Thymus (tissue), 11 donors: ENCODE measurements at regions not wholly inside any gene's neighbourhood (a gene's known extent, or its start where the extent isn't known, plus 50 kb on each side); places are given as distances from the start of the nearest gene placed in this dataset.
"Not testable (repeated sequence)": the region's sequence is repeated elsewhere in the genome, so short reads cannot be mapped to it uniquely, and the experiment has no call there.

Experiments
- DNase-seq, 9 donors: peaks; one replicate each; pipeline ENCODE4 v3.0.0-alpha.2; 2013; ENCODE audit warnings: low spot score in 9 of 9, low read depth in 6 of 9, missing footprints in 1 of 9
- H3K27ac ChIP-seq, 2 donors: one replicate each; pipeline ENCODE4 v1.5.1; 2013; ENCODE audit warnings: control low read depth in 1 of 2, low read depth in 1 of 2, low read length in 1 of 2, mild to moderate bottlenecking in 1 of 2, moderate library complexity in 1 of 2
- H3K27me3 ChIP-seq, 2 donors: one replicate each; pipeline ENCODE4 v1.5.1; 2013; ENCODE audit warnings: low read length in 1 of 2; ENCODE audit not compliant: control insufficient read depth in 2 of 2, insufficient read depth in 1 of 2
- H3K36me3 ChIP-seq, 2 donors: one replicate each; pipeline ENCODE4 v1.5.1; 2013; ENCODE audit warnings: low read length in 1 of 2, mild to moderate bottlenecking in 1 of 2, moderate library complexity in 1 of 2; ENCODE audit not compliant: control insufficient read depth in 2 of 2, insufficient read depth in 2 of 2
- H3K4me1 ChIP-seq, 2 donors: one replicate each; pipeline ENCODE4 v1.5.1; 2013; ENCODE audit warnings: low read length in 2 of 2; ENCODE audit not compliant: control insufficient read depth in 2 of 2, insufficient read depth in 2 of 2
- H3K4me3 ChIP-seq, 2 donors: one replicate each; pipeline ENCODE4 v1.5.1; 2013; ENCODE audit warnings: low read length in 2 of 2, control low read depth in 1 of 2, mild to moderate bottlenecking in 1 of 2
- H3K9me3 ChIP-seq, 2 donors: one replicate each; pipeline ENCODE4 v1.5.1; 2013; ENCODE audit warnings: low read length in 1 of 2, mild to moderate bottlenecking in 1 of 2; ENCODE audit not compliant: control insufficient read depth in 2 of 2, insufficient read depth in 1 of 2
- WGBS: extraction: QIAGEN DNeasy Blood & Tissue Kit; methylation state at CpG from one replicate; pipeline ENCODE4 v1.1.7; 2013; 5-methylcytosine and 5-hydroxymethylcytosine counted together
- donor health status: healthy.

DNA sequence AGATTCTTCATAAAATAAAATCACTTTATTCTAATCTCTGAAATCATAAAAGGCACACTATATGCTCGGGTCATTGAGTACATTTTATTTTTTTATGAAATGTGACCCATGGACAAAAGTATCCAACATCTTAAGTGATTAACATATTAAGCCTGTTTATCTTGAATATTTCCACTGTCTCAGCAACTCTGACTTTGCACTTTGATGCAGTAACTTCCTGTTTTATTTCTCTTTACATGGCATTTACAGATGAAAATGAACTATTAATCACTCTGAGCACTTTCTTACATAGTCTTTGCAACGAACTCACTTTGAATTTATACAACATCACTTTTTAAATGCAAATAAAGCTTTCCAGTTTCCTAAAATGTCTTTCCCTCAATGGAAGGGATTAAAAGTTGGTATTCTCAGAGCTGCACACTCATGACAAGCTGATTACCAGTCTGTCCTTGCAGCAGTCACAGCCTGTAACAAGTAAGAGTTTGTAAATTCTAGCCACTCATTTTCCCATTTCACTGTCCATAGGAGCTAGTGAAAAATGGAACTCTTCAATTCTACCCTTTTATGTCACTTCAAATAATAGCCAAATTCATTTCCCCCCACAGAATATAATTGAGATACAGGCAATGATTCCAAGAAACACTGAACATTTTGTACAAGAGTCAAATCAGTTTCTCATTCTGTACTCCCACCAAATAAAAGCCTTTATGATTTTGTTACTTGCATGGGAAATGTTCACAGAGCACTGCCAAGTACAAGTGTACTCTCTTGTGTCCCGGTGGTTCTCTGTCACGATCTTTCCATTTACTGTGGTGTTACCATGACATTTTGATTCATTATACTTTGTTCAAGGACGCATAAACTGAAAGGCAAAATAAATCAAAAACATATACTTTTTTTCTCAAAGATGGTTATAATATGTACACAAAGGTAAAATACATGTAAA lies 1968.9 kb downstream of the PCDH9 start:
- H3K9me3 ChIP-seq = no peaks in the 10 kb centered on the region
- H3K4me3 ChIP-seq = no peak overlapping the region
- no peak overlapping the region for H3K27ac ChIP-seq
- H3K27me3 ChIP-seq = no peaks in the 10 kb centered on the region
- peak in 3 of 9 donors; percentile 2 to 14 (median 4) for DNase-seq
- H3K36me3 ChIP-seq = no peaks in the 10 kb centered on the region
- no peaks in the 10 kb centered on the region for H3K4me1 ChIP-seq
- 43% methylated on average over 5 of the region's 5 CpGs for WGBS

DNA sequence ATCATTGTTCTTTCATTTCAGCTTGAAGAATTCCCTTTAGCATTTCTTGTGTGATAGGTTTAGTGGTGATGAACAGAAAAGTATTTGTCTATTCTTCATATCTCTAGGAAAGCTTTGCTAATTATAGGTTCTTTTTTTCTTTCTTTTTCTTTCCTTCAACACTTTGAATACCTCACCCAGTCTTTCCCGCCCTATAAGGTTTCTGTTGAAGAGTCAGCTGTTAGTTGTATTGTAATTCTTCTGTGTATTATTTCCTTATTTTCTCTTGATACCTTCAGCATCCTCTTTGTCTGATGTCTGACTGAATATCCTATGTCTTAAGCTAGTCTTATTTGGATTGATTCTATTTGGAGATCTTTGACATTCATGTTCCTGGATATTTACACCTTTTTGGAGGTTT lies 1989.4 kb downstream of the PCDH9 start:
- H3K4me3 ChIP-seq = no peak overlapping the region
- no peak for DNase-seq
- H3K4me1 ChIP-seq = no peaks in the 10 kb centered on the region
- H3K27ac ChIP-seq = no peak overlapping the region
- 95% methylated on average over 1 of the region's 1 CpG for WGBS
- no peaks in the 10 kb centered on the region for H3K36me3 ChIP-seq
- H3K27me3 ChIP-seq = no peaks in the 10 kb centered on the region
- no peaks in the 10 kb centered on the region for H3K9me3 ChIP-seq

DNA sequence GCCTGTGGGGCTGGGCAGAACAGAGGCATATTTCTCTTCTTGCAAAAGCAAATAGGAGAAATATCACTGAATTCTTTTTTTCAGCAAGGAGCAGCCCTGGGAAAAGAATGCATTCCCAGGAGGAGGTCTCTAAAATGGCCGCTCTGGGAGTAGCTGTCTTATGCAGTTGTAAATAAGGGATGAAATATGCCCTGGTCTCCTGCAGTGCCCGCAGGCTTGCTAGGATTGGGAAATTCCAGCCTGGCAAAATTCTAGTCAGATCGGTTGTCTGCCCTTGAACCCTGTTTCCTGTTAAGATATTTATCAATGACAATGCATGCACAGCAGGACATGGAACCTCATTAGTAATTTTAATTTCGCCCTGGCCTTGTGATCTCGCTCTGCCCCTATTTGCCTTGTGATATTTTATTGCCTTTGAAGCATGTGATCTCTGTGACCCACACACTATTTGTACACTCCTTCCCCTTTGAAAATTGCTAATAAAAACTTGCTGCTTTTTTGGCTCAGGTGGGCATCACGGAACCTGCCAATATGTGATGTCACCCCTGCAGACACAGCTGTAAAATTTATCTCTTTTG lies 1993.2 kb downstream of the PCDH9 start:
- H3K4me3 ChIP-seq = no peak overlapping the region
- no peak for DNase-seq
- H3K4me1 ChIP-seq = no peaks in the 10 kb centered on the region
- no peak overlapping the region for H3K27ac ChIP-seq
- WGBS = 97% methylated on average over 6 of the region's 6 CpGs
- no peaks in the 10 kb centered on the region for H3K27me3 ChIP-seq
- H3K36me3 ChIP-seq = no peaks in the 10 kb centered on the region
- H3K9me3 ChIP-seq = no peaks in the 10 kb centered on the region

GRCh38 chr13:65217471-65217995 lies 2012.6 kb downstream of the PCDH9 start:
- 92% methylated on average over 7 of the region's 7 CpGs for WGBS
- no peak overlapping the region for H3K4me3 ChIP-seq

GRCh38 chr13:65202845-65203244 lies 2027.3 kb downstream of the PCDH9 start:
- not testable (repeated sequence) for H3K27ac ChIP-seq, H3K4me3 ChIP-seq, H3K27me3 ChIP-seq, H3K4me1 ChIP-seq, H3K9me3 ChIP-seq, H3K36me3 ChIP-seq, DNase-seq
- 96% methylated on average over 2 of the region's 2 CpGs for WGBS

More at GRCh38 chr13:65217471-65217995, 2012.6 kb downstream of the PCDH9 start:
- no peaks in the 10 kb centered on the region for H3K4me1 ChIP-seq
- no peak overlapping the region for H3K27ac ChIP-seq
- no peaks in the 10 kb centered on the region for H3K27me3 ChIP-seq
- H3K9me3 ChIP-seq = no peaks in the 10 kb centered on the region
- DNase-seq = peak in 1 of 9 donors; percentile 5
- H3K36me3 ChIP-seq = no peaks in the 10 kb centered on the region

DNA sequence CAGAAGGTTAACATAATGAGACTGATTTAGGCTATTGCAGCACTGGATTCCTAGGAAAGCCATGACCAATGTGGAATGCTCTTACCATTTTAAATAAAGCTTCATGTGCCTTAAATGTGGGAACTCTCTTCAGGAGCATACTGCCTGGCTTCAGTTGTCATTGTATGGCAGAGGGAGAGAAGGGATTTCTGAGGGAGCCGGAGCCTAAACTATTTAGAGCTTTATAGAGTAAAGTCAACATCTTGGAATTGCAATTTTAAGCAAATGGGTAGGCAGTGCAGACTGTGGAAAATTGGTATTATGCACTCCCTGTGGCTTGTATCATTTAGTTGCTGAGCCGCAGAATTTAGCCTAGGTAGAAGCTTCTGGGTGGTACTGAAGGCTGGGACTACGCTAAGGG lies 2041.4 kb downstream of the PCDH9 start:
- Histone ChIP-seq H3K4me1 (no peaks in the 10 kb centered on the region), H3K27me3 (no peaks in the 10 kb centered on the region), H3K4me3 (no peak overlapping the region), H3K36me3 (no peaks in the 10 kb centered on the region), H3K27ac (no peak overlapping the region), H3K9me3 (no peaks in the 10 kb centered on the region)
- no peak for DNase-seq
- WGBS = 92% methylated on average over 3 of the region's 3 CpGs

GRCh38 chr13:65168026-65168425 lies 2062.1 kb downstream of the PCDH9 start:
- no peak overlapping the region for H3K27ac ChIP-seq
- no peak overlapping the region for H3K4me3 ChIP-seq
- no peaks in the 10 kb centered on the region for H3K9me3 ChIP-seq
- no peaks in the 10 kb centered on the region for H3K36me3 ChIP-seq
- WGBS = 93% methylated on average over 3 of the region's 3 CpGs
- H3K4me1 ChIP-seq = no peaks in the 10 kb centered on the region
- DNase-seq = no peak
- no peaks in the 10 kb centered on the region for H3K27me3 ChIP-seq

- 93% methylated on average over 3 of the region's 3 CpGs for WGBS
- no peak overlapping the region for H3K27ac ChIP-seq
- no peaks in the 10 kb centered on the region for H3K27me3 ChIP-seq
These were observed 2063.5 kb downstream of the PCDH9 start for GRCh38 chr13:65166675-65167074.

GRCh38 chr13:65159803-65160202 lies 2070.3 kb downstream of the PCDH9 start:
- Histone ChIP-seq H3K27ac (no peak overlapping the region), H3K4me3 (no peak overlapping the region), H3K4me1 (no peaks in the 10 kb centered on the region), H3K9me3 (no peaks in the 10 kb centered on the region), H3K27me3 (no peaks in the 10 kb centered on the region), H3K36me3 (no peaks in the 10 kb centered on the region)
- DNase-seq = no peak
- 62% methylated on average over 3 of the region's 3 CpGs for WGBS

More at GRCh38 chr13:65166675-65167074, 2063.5 kb downstream of the PCDH9 start:
- no peaks in the 10 kb centered on the region for H3K4me1 ChIP-seq
- no peak overlapping the region for H3K4me3 ChIP-seq
- H3K36me3 ChIP-seq = no peaks in the 10 kb centered on the region
- H3K9me3 ChIP-seq = no peaks in the 10 kb centered on the region
- DNase-seq = no peak
